ENCODE measurements at regions not wholly inside any gene's neighbourhood (a gene's known extent, or its start where the extent isn't known, plus 50 kb on each side); places are given as distances from the start of the nearest gene placed in this dataset.
"Not testable (repeated sequence)": the region's sequence is repeated elsewhere in the genome, so short reads cannot be mapped to it uniquely, and the experiment has no call there.

- no peak overlapping the region for H3K4me3 Mint-ChIP-seq (ENCODE audit: low read depth, unreplicated experiment)
- DNase-seq: peak; percentile 34
- H3K27me3 Mint-ChIP-seq (ENCODE audit: unreplicated experiment): peaks cover 14% of the 10 kb centered on the region
- TF ChIP-seq, protein P1, sequence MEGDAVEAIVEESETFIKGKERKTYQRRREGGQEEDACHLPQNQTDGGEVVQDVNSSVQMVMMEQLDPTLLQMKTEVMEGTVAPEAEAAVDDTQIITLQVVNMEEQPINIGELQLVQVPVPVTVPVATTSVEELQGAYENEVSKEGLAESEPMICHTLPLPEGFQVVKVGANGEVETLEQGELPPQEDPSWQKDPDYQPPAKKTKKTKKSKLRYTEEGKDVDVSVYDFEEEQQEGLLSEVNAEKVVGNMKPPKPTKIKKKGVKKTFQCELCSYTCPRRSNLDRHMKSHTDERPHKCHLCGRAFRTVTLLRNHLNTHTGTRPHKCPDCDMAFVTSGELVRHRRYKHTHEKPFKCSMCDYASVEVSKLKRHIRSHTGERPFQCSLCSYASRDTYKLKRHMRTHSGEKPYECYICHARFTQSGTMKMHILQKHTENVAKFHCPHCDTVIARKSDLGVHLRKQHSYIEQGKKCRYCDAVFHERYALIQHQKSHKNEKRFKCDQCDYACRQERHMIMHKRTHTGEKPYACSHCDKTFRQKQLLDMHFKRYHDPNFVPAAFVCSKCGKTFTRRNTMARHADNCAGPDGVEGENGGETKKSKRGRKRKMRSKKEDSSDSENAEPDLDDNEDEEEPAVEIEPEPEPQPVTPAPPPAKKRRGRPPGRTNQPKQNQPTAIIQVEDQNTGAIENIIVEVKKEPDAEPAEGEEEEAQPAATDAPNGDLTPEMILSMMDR (IDR thresholded peaks at IDR 0.05; ENCODE audit: unreplicated experiment): no peak
- CTCF ChIA-PET: no interaction called here
- H3K27ac Mint-ChIP-seq (ENCODE audit: unreplicated experiment): no peak overlapping the region
- H3K9me3 Mint-ChIP-seq (ENCODE audit: low read depth, unreplicated experiment): peaks cover 2% of the 10 kb centered on the region
- no peaks in the 10 kb centered on the region for H3K36me3 Mint-ChIP-seq (ENCODE audit: insufficient read depth, unreplicated experiment)
- H3K4me1 Mint-ChIP-seq (ENCODE audit: low read depth, unreplicated experiment): peaks cover 8% of the 10 kb centered on the region
- intact Hi-C loops (cut with micrococcal nuclease; ENCODE audit: unreplicated experiment): no loop called here
- BruUV-seq (replicated peaks): no TSS peak
Observed at GRCh38 chr18:51350081-51350480, 152.6 kb upstream of the MEX3C start.

- H3K27me3 Mint-ChIP-seq (ENCODE audit: unreplicated experiment): peaks cover 9% of the 10 kb centered on the region
- BruUV-seq (replicated peaks): no TSS peak
- H3K27ac Mint-ChIP-seq (ENCODE audit: unreplicated experiment): no peak overlapping the region
- CTCF ChIA-PET: no interaction called here
- H3K9me3 Mint-ChIP-seq (ENCODE audit: low read depth, unreplicated experiment): peaks cover 2% of the 10 kb centered on the region
- intact Hi-C loops (cut with micrococcal nuclease; ENCODE audit: unreplicated experiment): no loop called here
- no peak for DNase-seq
- no peak overlapping the region for H3K4me3 Mint-ChIP-seq (ENCODE audit: low read depth, unreplicated experiment)
- TF ChIP-seq, protein P1 (IDR thresholded peaks at IDR 0.05; ENCODE audit: unreplicated experiment): no peak
- H3K4me1 Mint-ChIP-seq (ENCODE audit: low read depth, unreplicated experiment): peaks cover 5% of the 10 kb centered on the region
- no peaks in the 10 kb centered on the region for H3K36me3 Mint-ChIP-seq (ENCODE audit: insufficient read depth, unreplicated experiment)
Observed at GRCh38 chr18:51355841-51356240, 158.4 kb upstream of the MEX3C start.

- H3K36me3 Mint-ChIP-seq (ENCODE audit: insufficient read depth, unreplicated experiment); BruUV-seq (replicated peaks); H3K4me3 Mint-ChIP-seq (ENCODE audit: low read depth, unreplicated experiment); H3K4me1 Mint-ChIP-seq (ENCODE audit: low read depth, unreplicated experiment); H3K27me3 Mint-ChIP-seq (ENCODE audit: unreplicated experiment); H3K9me3 Mint-ChIP-seq (ENCODE audit: low read depth, unreplicated experiment); DNase-seq; intact Hi-C loops (cut with micrococcal nuclease; ENCODE audit: unreplicated experiment); CTCF ChIA-PET; H3K27ac Mint-ChIP-seq (ENCODE audit: unreplicated experiment): not testable (repeated sequence)
Observed at GRCh38 chr18:51360301-51360700, 162.8 kb upstream of the MEX3C start.

- CTCF ChIA-PET: interaction anchor here (0.6 kb wide), 1 partner anchor 519 kb away, joined by 5 read pairs; no protein-coding TSS in a partner anchor
- TF ChIP-seq, protein P1 (IDR thresholded peaks at IDR 0.05; ENCODE audit: unreplicated experiment): no peak
- intact Hi-C loops (cut with micrococcal nuclease; ENCODE audit: unreplicated experiment): no loop called here
Observed at GRCh38 chr18:51361130-51361860, 163.8 kb upstream of the MEX3C start.

DNA sequence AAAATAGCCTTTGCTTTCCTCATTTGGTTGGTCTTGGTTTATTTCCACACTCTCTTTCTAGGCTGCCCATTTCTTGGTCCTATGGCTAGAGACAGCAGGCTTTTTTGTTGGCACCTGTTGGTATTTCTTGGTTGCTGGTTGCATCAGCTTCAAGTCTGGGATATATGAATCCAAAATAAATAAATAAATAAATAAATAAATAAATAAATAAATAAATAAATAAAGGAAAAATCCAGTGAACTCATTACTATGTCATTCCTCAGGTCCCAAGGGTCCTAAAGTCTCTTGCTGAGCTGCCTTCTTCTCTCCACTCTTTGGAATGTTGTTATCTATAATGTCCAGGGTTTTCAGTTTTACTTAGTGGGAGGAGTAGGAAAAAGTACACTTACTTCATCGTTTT, 165.9 kb upstream of the MEX3C start:
- TF ChIP-seq, protein P1 (IDR thresholded peaks at IDR 0.05; ENCODE audit: unreplicated experiment): no peak
- BruUV-seq (replicated peaks): no TSS peak
- Mint-ChIP-seq H3K36me3 (ENCODE audit: insufficient read depth, unreplicated experiment) (no peaks in the 10 kb centered on the region), H3K4me3 (ENCODE audit: low read depth, unreplicated experiment) (no peak overlapping the region), H3K9me3 (ENCODE audit: low read depth, unreplicated experiment) (no peaks in the 10 kb centered on the region), H3K27ac (ENCODE audit: unreplicated experiment) (no peak overlapping the region), H3K4me1 (ENCODE audit: low read depth, unreplicated experiment) (peaks cover 9% of the 10 kb centered on the region), H3K27me3 (ENCODE audit: unreplicated experiment) (peaks cover 6% of the 10 kb centered on the region)
- CTCF ChIA-PET: no interaction called here
- DNase-seq: no peak
- intact Hi-C loops (cut with micrococcal nuclease; ENCODE audit: unreplicated experiment): no loop called here

More at GRCh38 chr18:51361130-51361860, 163.8 kb upstream of the MEX3C start:
- H3K27me3 Mint-ChIP-seq (ENCODE audit: unreplicated experiment): peaks cover 9% of the 10 kb centered on the region
- no peaks in the 10 kb centered on the region for H3K36me3 Mint-ChIP-seq (ENCODE audit: insufficient read depth, unreplicated experiment)
- no TSS peak for BruUV-seq (replicated peaks)
- no peak overlapping the region for H3K4me3 Mint-ChIP-seq (ENCODE audit: low read depth, unreplicated experiment)
- H3K27ac Mint-ChIP-seq (ENCODE audit: unreplicated experiment): no peak overlapping the region
- peaks cover 9% of the 10 kb centered on the region for H3K4me1 Mint-ChIP-seq (ENCODE audit: low read depth, unreplicated experiment)
- no peaks in the 10 kb centered on the region for H3K9me3 Mint-ChIP-seq (ENCODE audit: low read depth, unreplicated experiment)
- DNase-seq: no peak

All from Calu3 (cell line).